Dendritic cell treated with granulocyte-macrophage colony-stimulating factor and Interleukin-4, amounts not matched to agents 40 ng/mL and 50 ng/mL, for 4 days (primary cell): ENCODE measurements at regions not wholly inside any gene's neighbourhood (a gene's known extent, or its start where the extent isn't known, plus 50 kb on each side); places are given as distances from the start of the nearest gene placed in this dataset.
"Not testable (repeated sequence)": the region's sequence is repeated elsewhere in the genome, so short reads cannot be mapped to it uniquely, and the experiment has no call there.

Experiments used
- H3K27ac Mint-ChIP-seq: one replicate; pipeline ENCODE4 v1.8.0; 2022; ENCODE audit warnings: mild to moderate bottlenecking, mixed read lengths
- H3K27me3 Mint-ChIP-seq: one replicate; pipeline ENCODE4 v1.8.0; 2022; ENCODE audit warnings: mild to moderate bottlenecking, mixed read lengths
- H3K36me3 Mint-ChIP-seq: one replicate; pipeline ENCODE4 v1.8.0; 2022; ENCODE audit warnings: low read depth, mixed read lengths
- H3K4me1 Mint-ChIP-seq: one replicate; pipeline ENCODE4 v1.8.0; 2022; ENCODE audit warnings: low read depth, mixed read lengths
- H3K4me3 Mint-ChIP-seq: one replicate; pipeline ENCODE4 v1.8.0; 2022; ENCODE audit warnings: mild to moderate bottlenecking, moderate library complexity, mixed read lengths
- H3K9me3 Mint-ChIP-seq: one replicate; pipeline ENCODE4 v1.8.0; 2022; ENCODE audit warnings: mixed read lengths
- intact Hi-C: fragments of 100-400 bp; cut with micrococcal nuclease; formaldehyde crosslinking; loops from one replicate; pipeline ENCODE4 v1.15.0; 2022

DNA sequence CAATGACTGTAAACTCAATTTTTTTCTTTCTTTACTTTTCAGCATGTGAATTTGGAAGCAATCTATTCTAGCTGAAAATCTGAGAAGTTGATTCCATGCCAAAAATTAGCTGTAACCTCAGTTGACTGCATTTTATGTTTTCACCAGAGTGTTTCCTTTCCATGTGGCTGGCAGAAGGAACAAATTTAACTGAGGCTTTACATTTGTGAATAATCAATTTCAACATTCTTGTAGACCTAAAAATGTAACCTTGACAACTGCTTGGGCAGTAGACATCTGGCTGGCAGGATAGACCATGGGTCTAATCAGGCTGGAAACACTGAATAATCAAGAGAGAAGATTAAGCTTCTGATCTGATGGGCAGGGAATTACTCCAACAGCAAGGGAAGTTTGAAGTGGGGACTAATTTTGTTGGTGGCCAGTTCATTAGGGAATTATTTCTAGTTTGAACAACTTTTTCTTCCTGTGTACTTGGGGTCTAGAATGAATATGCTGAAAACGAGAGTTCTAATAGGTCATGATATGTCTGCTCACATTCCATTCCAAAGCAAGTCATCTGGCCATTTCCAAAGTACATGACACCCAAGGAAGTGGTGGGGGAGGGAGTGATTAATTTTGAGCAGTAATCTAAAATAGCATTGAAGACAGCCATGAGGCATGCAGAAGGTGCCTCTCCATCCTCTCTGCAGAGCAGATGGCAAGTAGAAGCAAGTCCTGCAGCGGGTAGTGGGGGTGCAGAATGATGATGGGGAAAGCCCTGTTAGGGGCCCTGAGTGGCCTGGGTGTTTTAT lies 68.2 kb downstream of the ATP23 start:
- Mint-ChIP-seq H3K36me3 (no peaks in the 10 kb centered on the region), H3K9me3 (peaks cover 3% of the 10 kb centered on the region), H3K27me3 (no peaks in the 10 kb centered on the region), H3K4me1 (no peaks in the 10 kb centered on the region), H3K27ac (no peak overlapping the region), H3K4me3 (no peak overlapping the region)
- intact Hi-C loops, result no loop called here

DNA sequence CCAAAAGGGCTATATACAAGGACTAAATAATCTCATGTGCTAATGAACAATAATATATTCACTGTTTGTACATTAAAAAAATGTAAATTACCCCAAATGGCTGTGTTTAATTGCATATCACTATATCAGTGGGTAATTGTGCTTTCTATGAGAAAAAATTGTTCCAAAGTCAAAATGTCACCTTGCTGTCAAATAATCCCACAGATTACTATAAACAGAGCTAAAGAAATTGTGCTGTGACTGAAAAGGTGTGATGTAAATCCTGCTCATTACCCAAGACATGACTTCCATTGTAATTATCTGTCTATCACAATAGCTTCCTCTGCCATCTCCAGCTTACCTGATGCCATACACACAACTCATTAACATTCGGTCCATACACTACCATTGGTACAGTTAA lies 70.3 kb downstream of the ATP23 start:
- Mint-ChIP-seq H3K4me3 (no peak overlapping the region), H3K27ac (no peak overlapping the region), H3K36me3 (no peaks in the 10 kb centered on the region), H3K27me3 (no peaks in the 10 kb centered on the region), H3K9me3 (no peaks in the 10 kb centered on the region), H3K4me1 (no peaks in the 10 kb centered on the region)
- intact Hi-C loops, result no loop called here

DNA sequence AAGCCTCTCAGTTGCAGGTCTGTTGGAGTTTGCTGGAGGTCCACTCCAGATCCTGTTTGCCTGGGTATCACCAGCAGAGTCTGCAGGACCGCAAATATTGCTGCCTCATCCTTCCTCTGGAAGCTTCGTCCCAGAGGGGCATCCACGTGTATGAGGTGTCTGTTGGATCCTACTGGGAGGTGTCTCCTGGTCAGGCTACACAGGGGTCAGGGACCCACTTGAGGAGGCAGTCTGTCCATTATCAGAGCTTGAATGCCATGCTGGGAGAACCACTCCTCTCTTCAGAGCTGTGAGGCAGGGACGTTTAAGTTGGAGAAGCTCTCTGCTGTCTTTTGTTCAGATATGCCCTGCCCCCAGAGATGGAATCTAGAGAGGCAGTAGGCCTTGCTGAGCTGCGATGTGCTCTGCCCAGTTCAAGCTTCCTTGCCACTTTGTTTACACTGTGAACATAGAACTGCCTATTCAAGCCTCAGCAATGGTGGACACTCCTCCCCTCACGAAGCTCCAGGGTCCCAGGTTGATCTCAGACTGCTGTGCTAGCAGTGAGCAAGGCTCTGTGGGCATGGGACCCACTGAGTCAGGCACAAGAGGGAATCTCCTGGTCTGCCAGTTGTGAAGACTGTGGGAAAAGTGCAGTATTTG lies 81.1 kb downstream of the ATP23 start:
- H3K27ac Mint-ChIP-seq, H3K36me3 Mint-ChIP-seq, H3K4me3 Mint-ChIP-seq, H3K27me3 Mint-ChIP-seq, intact Hi-C loops, H3K4me1 Mint-ChIP-seq: not testable (repeated sequence)
- peaks cover 45% of the 10 kb centered on the region for H3K9me3 Mint-ChIP-seq

DNA sequence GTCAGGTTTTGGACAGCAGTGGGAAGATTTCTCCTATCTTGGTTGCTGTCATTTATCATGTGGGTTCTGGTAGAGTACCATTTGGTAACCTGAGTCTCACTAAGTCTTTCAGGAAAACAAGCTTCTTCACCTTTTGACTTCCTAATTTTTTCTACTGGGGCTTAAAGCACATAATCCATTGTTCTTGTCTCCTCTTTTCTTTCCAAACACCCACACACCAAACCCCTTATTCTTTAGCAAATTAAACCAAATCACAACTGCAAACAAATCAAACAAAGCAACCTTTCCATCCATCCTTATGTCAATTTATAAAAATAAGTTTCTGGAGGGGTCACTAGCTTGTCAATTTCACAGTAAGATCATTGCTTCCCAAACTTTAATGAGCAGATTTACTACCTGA lies 84.1 kb downstream of the ATP23 start:
- Mint-ChIP-seq H3K4me3 (no peak overlapping the region), H3K4me1 (no peaks in the 10 kb centered on the region), H3K36me3 (no peaks in the 10 kb centered on the region), H3K9me3 (peaks cover 29% of the 10 kb centered on the region), H3K27ac (no peak overlapping the region), H3K27me3 (no peaks in the 10 kb centered on the region)
- intact Hi-C loops, result no loop called here

DNA sequence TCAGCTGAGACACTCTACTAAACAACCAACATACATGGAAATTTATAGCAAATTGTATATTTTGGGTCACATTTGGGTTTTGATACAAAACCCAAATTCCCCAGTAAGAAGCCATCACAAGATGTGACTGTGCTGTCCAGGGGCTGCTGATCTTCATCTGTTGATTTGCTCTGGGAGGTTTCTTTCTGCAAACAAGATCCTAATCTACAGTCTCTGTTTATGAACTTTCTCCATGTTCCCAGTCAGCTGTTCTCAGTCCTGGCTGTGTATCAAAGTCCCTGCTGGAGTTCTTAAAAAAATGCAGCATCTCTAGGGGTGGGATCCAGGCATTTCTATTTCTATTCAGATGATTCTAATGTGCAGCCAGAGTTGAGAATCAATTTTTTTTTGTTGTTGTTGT lies 85.1 kb downstream of the ATP23 start:
- H3K27me3 Mint-ChIP-seq, result no peaks in the 10 kb centered on the region
- no peaks in the 10 kb centered on the region for H3K36me3 Mint-ChIP-seq
- H3K27ac Mint-ChIP-seq, result no peak overlapping the region
- no peaks in the 10 kb centered on the region for H3K4me1 Mint-ChIP-seq
- intact Hi-C loops, result no loop called here
- peaks cover 23% of the 10 kb centered on the region for H3K9me3 Mint-ChIP-seq
- H3K4me3 Mint-ChIP-seq, result no peak overlapping the region

DNA sequence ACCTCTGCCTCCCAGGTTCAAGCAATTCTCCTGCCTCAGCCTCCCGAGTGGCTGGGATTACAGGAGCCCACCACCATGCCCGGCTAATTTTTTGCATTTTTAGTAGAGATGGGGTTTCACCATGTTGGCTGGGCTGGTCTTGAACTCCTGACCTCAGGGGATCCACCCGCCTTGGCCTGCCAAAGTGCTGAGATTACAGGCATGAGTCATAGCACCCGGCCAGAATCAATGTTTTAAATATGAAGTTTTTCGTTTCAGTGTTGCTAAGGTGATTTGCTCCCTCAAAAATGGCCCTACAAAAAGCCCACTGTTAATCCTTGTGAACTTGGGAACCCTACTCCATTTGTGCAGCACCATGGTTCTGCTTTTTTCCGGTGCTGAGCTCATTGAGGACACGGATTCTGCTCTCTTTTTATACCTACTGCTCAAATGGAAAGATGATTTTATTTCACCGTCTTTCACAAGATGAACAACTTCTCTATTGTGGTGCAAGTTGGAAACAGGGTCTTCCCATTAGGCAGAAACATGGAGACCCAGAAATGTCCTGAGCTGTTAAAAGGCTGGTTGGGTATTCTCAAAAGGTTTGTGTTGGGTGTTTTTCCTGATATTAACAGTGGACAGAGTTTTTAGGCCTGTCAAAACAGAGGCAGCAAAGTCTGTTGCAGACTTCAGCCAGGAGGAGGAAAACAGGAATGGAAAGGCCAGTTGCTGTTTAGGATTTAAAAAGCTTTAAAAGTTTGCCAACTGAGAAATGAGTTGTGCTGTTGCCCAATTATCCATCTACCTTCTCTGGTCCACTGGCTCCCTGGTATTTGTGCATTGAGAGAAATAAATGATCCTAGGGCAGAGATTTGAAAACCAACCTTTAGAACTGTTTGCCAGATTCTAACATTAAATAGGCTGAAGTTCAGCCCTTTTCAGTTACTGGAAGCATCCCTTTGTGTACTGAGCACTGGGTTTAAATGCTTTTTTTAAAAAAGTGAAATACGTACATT lies 85.8 kb downstream of the ATP23 start:
- no peaks in the 10 kb centered on the region for H3K36me3 Mint-ChIP-seq
- H3K9me3 Mint-ChIP-seq, result peaks cover 21% of the 10 kb centered on the region
- no peak overlapping the region for H3K4me3 Mint-ChIP-seq
- intact Hi-C loops, result no loop called here
- H3K27me3 Mint-ChIP-seq, result no peaks in the 10 kb centered on the region
- no peak overlapping the region for H3K27ac Mint-ChIP-seq
- no peaks in the 10 kb centered on the region for H3K4me1 Mint-ChIP-seq

DNA sequence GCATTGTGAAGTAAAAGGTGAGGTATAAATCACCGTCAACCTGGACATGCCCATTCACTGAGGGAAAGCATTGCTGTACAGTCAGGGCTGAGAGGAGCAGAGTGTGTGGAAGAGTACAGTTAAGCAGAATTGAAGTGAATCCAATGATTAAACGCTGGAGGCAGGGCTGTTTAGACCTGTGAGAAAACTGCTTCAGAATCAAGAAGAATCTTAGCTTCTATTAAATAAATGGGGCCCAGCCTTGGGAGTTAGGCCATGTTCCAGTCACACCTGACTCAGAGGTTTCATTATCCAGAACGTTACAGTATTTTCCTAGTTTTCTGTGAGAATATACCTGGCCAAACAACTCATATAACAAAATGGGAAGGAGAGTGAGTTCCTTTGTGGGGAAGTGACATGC lies 86.9 kb downstream of the ATP23 start:
- Mint-ChIP-seq H3K4me1 (no peaks in the 10 kb centered on the region), H3K36me3 (no peaks in the 10 kb centered on the region), H3K4me3 (no peak overlapping the region), H3K27me3 (no peaks in the 10 kb centered on the region), H3K9me3 (peaks cover 27% of the 10 kb centered on the region), H3K27ac (no peak overlapping the region)
- intact Hi-C loops, result no loop called here

DNA sequence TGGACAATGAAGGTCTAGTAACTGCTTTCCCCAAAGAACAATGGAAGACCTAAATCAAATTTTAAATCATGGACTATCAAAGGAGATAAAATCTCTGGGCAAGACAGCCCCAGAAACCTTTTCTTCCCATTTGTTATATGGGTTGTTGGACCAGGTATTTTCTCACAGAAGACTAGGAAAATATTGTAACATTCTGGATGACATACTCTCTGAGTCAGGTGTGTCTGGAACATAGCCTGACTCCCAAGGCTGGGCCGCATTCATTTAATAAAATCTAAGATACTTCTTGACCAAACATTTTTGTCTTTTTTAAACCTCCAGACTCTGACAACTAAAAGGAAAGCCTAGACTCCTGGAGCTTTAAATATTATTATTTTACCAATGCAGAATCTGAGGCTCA lies 87.9 kb downstream of the ATP23 start:
- no peaks in the 10 kb centered on the region for H3K27me3 Mint-ChIP-seq
- H3K27ac Mint-ChIP-seq, result no peak overlapping the region
- intact Hi-C loops, result no loop called here
- no peak overlapping the region for H3K4me3 Mint-ChIP-seq
- H3K36me3 Mint-ChIP-seq, result no peaks in the 10 kb centered on the region
- peaks cover 37% of the 10 kb centered on the region for H3K9me3 Mint-ChIP-seq
- no peaks in the 10 kb centered on the region for H3K4me1 Mint-ChIP-seq

DNA sequence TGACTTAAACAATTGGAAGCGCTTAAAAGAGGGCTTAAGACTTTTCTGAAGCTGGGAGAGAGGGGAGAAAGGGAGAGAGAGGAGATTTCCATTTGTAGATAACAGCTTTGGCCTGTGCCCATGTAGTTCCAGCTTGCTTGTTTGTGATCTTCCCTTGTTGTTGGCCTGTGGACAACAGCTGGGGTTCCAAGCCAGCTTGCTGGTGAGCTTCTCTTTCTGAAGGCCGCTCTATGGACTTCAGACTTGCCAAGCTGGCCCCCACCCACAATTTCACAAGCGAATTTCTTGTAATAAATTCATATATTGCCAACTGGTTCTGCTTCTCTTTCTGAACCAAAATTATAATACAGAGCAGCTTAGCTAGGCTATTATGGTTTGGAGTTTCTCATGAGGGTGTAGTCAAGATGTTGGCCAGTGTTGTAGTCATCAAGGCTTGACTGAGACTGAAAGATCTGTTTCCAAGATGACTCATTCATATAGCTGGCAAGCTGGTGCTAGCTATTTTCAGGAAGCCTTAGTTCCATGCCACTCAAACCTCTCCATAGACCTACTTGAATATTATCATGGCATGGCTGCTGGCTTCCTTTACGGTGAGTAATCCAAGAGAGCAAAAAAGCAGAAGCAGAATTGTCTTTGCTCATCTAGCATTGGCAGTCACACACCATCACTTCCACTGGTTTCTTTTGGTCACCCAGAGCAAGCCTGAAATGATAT lies 89.4 kb downstream of the ATP23 start:
- no peaks in the 10 kb centered on the region for H3K27me3 Mint-ChIP-seq
- H3K4me3 Mint-ChIP-seq, result no peak overlapping the region
- intact Hi-C loops, result no loop called here
- peaks cover 52% of the 10 kb centered on the region for H3K9me3 Mint-ChIP-seq
- no peak overlapping the region for H3K27ac Mint-ChIP-seq
- no peaks in the 10 kb centered on the region for H3K4me1 Mint-ChIP-seq
- H3K36me3 Mint-ChIP-seq, result no peaks in the 10 kb centered on the region

DNA sequence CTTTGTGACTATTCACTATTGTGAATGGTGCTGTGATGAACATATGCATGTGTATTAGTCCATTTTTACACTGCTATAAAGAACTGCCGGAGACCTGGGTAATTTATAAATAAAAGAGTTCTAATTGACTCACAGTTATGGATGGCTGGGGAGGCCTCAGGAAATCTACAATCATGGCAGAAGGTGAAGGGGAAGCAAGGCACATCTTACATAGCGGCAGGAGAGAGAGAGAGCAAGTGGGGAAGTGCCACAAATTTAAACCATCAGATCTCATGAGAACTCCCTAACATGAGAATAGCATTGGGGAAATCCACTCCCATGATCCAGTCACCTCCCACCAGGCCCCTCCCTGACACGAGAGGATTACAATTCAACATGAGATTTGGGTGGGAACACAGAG lies 90.8 kb downstream of the ATP23 start:
- Mint-ChIP-seq H3K36me3 (no peaks in the 10 kb centered on the region), H3K4me1 (no peaks in the 10 kb centered on the region), H3K4me3 (no peak overlapping the region), H3K27me3 (no peaks in the 10 kb centered on the region), H3K9me3 (peaks cover 65% of the 10 kb centered on the region), H3K27ac (no peak overlapping the region)
- intact Hi-C loops, result no loop called here

DNA sequence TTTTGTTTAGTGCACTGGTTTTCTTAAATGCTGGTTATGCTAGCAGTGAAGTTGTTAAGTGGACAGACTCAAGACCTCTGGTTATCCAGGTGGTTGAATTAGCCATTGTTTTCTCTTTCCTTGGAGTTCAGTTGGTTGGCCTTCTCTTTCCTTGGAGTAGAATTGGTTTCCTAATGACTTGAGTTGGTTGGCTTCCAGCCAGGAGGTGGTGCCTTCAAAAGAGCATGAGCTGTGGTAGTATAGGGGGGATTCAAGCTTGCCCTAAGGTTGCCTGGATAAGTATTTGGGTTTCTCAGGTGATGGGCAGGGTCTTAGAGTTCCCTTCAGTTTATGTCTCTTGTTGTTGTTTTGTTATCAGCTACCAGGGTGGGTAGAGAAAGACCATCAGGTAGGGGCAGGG lies 92.5 kb downstream of the ATP23 start:
- H3K4me3 Mint-ChIP-seq, result no peak overlapping the region
- no peaks in the 10 kb centered on the region for H3K36me3 Mint-ChIP-seq
- intact Hi-C loops, result no loop called here
- H3K27me3 Mint-ChIP-seq, result no peaks in the 10 kb centered on the region
- no peaks in the 10 kb centered on the region for H3K4me1 Mint-ChIP-seq
- H3K27ac Mint-ChIP-seq, result no peak overlapping the region
- peaks cover 74% of the 10 kb centered on the region for H3K9me3 Mint-ChIP-seq

DNA sequence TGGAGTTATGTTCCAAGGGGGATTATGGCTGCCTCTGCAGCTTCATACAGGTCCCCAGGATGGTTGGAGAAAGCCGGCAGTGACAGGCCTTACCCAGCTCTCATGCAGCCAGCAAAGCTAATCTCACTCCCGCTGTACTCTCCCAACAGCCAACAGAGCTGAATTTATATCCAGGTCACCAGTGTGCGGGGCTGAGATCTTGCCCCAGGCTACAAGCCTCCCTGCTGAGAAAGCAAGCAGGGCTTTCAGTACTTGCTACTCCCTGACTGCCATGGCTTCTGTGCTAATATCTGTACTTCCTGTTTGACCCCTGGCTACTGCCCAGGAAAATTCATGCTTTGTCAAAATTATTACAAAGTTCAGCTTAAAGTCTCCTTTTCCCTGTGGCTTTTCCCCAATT lies 92.9 kb downstream of the ATP23 start:
- no peak overlapping the region for H3K27ac Mint-ChIP-seq
- intact Hi-C loops, result no loop called here
- H3K36me3 Mint-ChIP-seq, result no peaks in the 10 kb centered on the region
- no peaks in the 10 kb centered on the region for H3K4me1 Mint-ChIP-seq
- no peaks in the 10 kb centered on the region for H3K27me3 Mint-ChIP-seq
- H3K9me3 Mint-ChIP-seq, result peaks cover 78% of the 10 kb centered on the region
- H3K4me3 Mint-ChIP-seq, result no peak overlapping the region

DNA sequence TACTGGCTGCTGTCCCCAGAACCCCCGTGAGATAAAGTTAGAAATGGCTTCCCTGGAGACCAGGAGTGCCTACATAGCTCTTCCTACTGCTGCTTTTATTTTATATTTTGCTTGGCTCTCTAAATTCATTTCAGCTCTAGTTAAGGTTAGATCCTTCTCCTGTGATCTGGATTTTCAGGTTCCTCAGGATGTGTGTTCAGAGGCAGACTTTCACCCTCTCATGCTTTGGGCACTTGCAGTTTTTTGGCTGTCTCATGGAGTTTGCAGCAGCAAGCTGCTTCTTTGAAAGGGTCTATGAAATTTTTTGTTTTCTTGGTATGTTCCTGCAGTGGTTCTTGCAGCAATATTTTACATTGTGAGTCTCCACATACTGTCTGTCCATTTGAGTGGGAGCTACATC lies 93.3 kb downstream of the ATP23 start:
- peaks cover 78% of the 10 kb centered on the region for H3K9me3 Mint-ChIP-seq
- H3K36me3 Mint-ChIP-seq, result no peaks in the 10 kb centered on the region
- no peaks in the 10 kb centered on the region for H3K4me1 Mint-ChIP-seq
- intact Hi-C loops, result no loop called here
- no peak overlapping the region for H3K4me3 Mint-ChIP-seq
- no peaks in the 10 kb centered on the region for H3K27me3 Mint-ChIP-seq
- H3K27ac Mint-ChIP-seq, result no peak overlapping the region
